ENCODE measurements at regions not wholly inside any gene's neighbourhood (a gene's known extent, or its start where the extent isn't known, plus 50 kb on each side); places are given as distances from the start of the nearest gene placed in this dataset.

DNA sequence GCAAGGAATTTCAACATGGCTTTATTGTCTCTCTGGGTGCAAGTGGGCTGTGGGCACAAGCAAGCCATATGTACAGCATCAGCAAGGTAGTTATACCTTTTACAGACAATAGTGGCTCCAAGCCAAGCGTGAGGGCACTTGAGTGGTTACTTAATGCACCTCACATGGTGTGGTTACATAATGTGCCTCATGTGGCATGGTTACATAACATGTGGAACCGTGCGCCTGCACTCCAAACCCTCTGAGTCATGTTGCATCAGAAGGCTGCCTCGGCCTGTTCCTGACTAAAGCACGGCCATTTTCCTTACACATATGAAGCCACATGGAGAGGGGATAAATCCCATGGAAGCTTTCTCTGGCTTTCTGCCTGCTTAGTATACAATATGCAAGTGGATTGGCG lies 150.9 kb downstream of the OSTF1 start:
- no peak for TF ChIP-seq GATA2 (IDR thresholded peaks at IDR 0.05; ENCODE audit: low read depth, low read length)
- no peak for TF ChIP-seq GATA3 (IDR thresholded peaks at IDR 0.05; ENCODE audit: low read depth, low read length)

Measured in SH-SY5Y (cell line).